Lower lobe of right lung (tissue), 2 donors: ENCODE measurements at regions not wholly inside any gene's neighbourhood (a gene's known extent, or its start where the extent isn't known, plus 50 kb on each side); places are given as distances from the start of the nearest gene placed in this dataset.
"Not testable (repeated sequence)": the region's sequence is repeated elsewhere in the genome, so short reads cannot be mapped to it uniquely, and the experiment has no call there.

Experiments
- ATAC-seq, 2 donors: fragments of 200-7000 bp; cut with Tn5 transposase; one replicate each; pipeline ENCODE4 v1.9.1; 2020 to 2022; ENCODE audit warnings: mild to moderate bottlenecking in 2 of 2, moderate library complexity in 2 of 2
- DNase-seq: peaks from one replicate; pipeline ENCODE4 v3.0.0-alpha.2; 2020
- H3K27ac ChIP-seq: fragments of 200-600 bp; one replicate; pipeline ENCODE4 v1.8.0; 2022
- H3K27me3 ChIP-seq: fragments of 200-600 bp; one replicate; pipeline ENCODE4 v1.8.0; 2022; ENCODE audit warnings: low read depth
- H3K36me3 ChIP-seq: fragments of 200-600 bp; one replicate; pipeline ENCODE4 v1.8.0; 2022; ENCODE audit warnings: mild to moderate bottlenecking
- H3K4me1 ChIP-seq: fragments of 200-600 bp; one replicate; pipeline ENCODE4 v1.8.0; 2022
- H3K4me3 ChIP-seq: fragments of 200-600 bp; one replicate; pipeline ENCODE4 v1.8.0; 2022; ENCODE audit warnings: mild to moderate bottlenecking
- H3K9me3 ChIP-seq: fragments of 200-600 bp; one replicate; pipeline ENCODE4 v1.8.0; 2022
- CTCF ChIP-seq: fragments of 200-600 bp; IDR thresholded peaks from one replicate; pipeline ENCODE4 v1.8.0; 2022; ENCODE audit warnings: antibody characterized with exemption, mild to moderate bottlenecking
- intact Hi-C: fragments of 100-400 bp; cut with DNase I; formaldehyde crosslinking; loops from one replicate; pipeline ENCODE4 v1.11.0; 2022
- donor health status: DM: no; HTN: yes; CAD: no; lungs with severe emphysema.

- ATAC-seq (no peak), DNase-seq (no peak)
- TF ChIP-seq CTCF: no peak
- H3K27ac ChIP-seq: no peak overlapping the region
- H3K4me1 ChIP-seq: no peaks in the 10 kb centered on the region
- no peaks in the 10 kb centered on the region for H3K9me3 ChIP-seq
- no peaks in the 10 kb centered on the region for H3K27me3 ChIP-seq
- no peak overlapping the region for H3K4me3 ChIP-seq
- no peaks in the 10 kb centered on the region for H3K36me3 ChIP-seq
- intact Hi-C loops: no loop called here
Observed at GRCh38 chr2:67159929-67160328, 237.2 kb upstream of the ETAA1 start.

GRCh38 chr2:67164771-67165522 is 232.2 kb upstream of the ETAA1 start:
- no peak for ATAC-seq
- H3K27me3 ChIP-seq: no peaks in the 10 kb centered on the region
- no peak overlapping the region for H3K27ac ChIP-seq
- H3K9me3 ChIP-seq: no peaks in the 10 kb centered on the region
- no peak for TF ChIP-seq CTCF
- intact Hi-C loops: no loop called here
- H3K4me1 ChIP-seq: no peaks in the 10 kb centered on the region
- DNase-seq: no peak
- H3K36me3 ChIP-seq: no peaks in the 10 kb centered on the region
- no peak overlapping the region for H3K4me3 ChIP-seq

- intact Hi-C loops: no loop called here
- H3K4me3 ChIP-seq: no peak overlapping the region
Observed at GRCh38 chr2:67165523-67165990, 231.6 kb upstream of the ETAA1 start.

GRCh38 chr2:67166511-67166910 is 230.6 kb upstream of the ETAA1 start:
- DNase-seq, H3K36me3 ChIP-seq, H3K4me1 ChIP-seq, H3K9me3 ChIP-seq, H3K27me3 ChIP-seq, ATAC-seq, H3K4me3 ChIP-seq, H3K27ac ChIP-seq, intact Hi-C loops: not testable (repeated sequence)

More at GRCh38 chr2:67165523-67165990, 231.6 kb upstream of the ETAA1 start:
- no peaks in the 10 kb centered on the region for H3K9me3 ChIP-seq
- no peaks in the 10 kb centered on the region for H3K4me1 ChIP-seq
- no peak overlapping the region for H3K27ac ChIP-seq
- DNase-seq (no peak), ATAC-seq (no peak)
- no peak for TF ChIP-seq CTCF
- no peaks in the 10 kb centered on the region for H3K27me3 ChIP-seq
- H3K36me3 ChIP-seq: no peaks in the 10 kb centered on the region

- H3K4me3 ChIP-seq: no peak overlapping the region
- ATAC-seq (no peak), DNase-seq (no peak)
- H3K4me1 ChIP-seq: no peaks in the 10 kb centered on the region
- intact Hi-C loops: no loop called here
- H3K27me3 ChIP-seq: no peaks in the 10 kb centered on the region
- H3K36me3 ChIP-seq: no peaks in the 10 kb centered on the region
- H3K27ac ChIP-seq: no peak overlapping the region
- H3K9me3 ChIP-seq: no peaks in the 10 kb centered on the region
- TF ChIP-seq CTCF: no peak
Observed at GRCh38 chr2:67169417-67170140, 227.6 kb upstream of the ETAA1 start.

DNA sequence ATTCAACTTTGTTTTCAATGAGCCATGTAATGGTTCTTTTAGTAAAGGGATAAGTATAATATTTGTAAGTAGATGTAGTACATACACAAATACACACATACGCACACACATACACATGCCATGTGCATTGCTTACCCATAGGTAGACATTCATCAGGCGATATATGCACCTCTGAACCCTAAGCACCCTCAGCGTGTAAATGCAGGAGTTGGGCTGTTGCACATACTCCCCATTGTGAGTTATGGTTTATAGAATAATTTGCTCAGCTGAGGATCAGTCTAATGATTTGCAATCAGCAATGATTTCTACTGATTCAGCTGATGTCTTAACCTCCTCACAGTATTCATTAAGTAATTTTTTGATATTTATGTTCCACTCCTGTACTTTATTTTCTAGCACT is 217.6 kb upstream of the ETAA1 start:
- Histone ChIP-seq H3K4me1 (no peaks in the 10 kb centered on the region), H3K4me3 (no peak overlapping the region), H3K27me3 (no peaks in the 10 kb centered on the region), H3K9me3 (no peaks in the 10 kb centered on the region), H3K27ac (no peak overlapping the region), H3K36me3 (no peaks in the 10 kb centered on the region)
- no peak for TF ChIP-seq CTCF
- ATAC-seq: no peak
- intact Hi-C loops: no loop called here
- no peak for DNase-seq
